BE2C (cell line): ENCODE measurements at regions not wholly inside any gene's neighbourhood (a gene's known extent, or its start where the extent isn't known, plus 50 kb on each side); places are given as distances from the start of the nearest gene placed in this dataset.

Experiments used
- DNase-seq: peaks from one replicate; pipeline ENCODE4 v3.0.0-alpha.2; 2020
- H3K27me3 ChIP-seq: fragments of 250-450 bp; sonication (Bioruptor Pico); 2 replicates; pipeline ENCODE4 v1.5.1; 2020; ENCODE audit warnings: mild to moderate bottlenecking
- H3K36me3 ChIP-seq: fragments of 250-450 bp; sonication (Bioruptor Pico); 2 replicates; pipeline ENCODE4 v1.5.1; 2020; ENCODE audit warnings: mild to moderate bottlenecking
- H3K4me1 ChIP-seq: fragments of 250-450 bp; sonication (Bioruptor Pico); 2 replicates; pipeline ENCODE4 v1.5.1; 2020
- H3K4me3 ChIP-seq: 2 replicates; pipeline ENCODE4 v1.5.1; 2011; ENCODE audit warnings: low read depth, low read length
- H3K9me3 ChIP-seq: fragments of 250-450 bp; sonication (Bioruptor Pico); 2 replicates; pipeline ENCODE4 v1.5.1; 2020
- TF ChIP-seq, protein P1 (sequence below): IDR thresholded peaks from 2 replicates; pipeline ENCODE4 v1.5.1; 2012; ENCODE audit warnings: mild to moderate bottlenecking, low read depth, low read length

DNA sequence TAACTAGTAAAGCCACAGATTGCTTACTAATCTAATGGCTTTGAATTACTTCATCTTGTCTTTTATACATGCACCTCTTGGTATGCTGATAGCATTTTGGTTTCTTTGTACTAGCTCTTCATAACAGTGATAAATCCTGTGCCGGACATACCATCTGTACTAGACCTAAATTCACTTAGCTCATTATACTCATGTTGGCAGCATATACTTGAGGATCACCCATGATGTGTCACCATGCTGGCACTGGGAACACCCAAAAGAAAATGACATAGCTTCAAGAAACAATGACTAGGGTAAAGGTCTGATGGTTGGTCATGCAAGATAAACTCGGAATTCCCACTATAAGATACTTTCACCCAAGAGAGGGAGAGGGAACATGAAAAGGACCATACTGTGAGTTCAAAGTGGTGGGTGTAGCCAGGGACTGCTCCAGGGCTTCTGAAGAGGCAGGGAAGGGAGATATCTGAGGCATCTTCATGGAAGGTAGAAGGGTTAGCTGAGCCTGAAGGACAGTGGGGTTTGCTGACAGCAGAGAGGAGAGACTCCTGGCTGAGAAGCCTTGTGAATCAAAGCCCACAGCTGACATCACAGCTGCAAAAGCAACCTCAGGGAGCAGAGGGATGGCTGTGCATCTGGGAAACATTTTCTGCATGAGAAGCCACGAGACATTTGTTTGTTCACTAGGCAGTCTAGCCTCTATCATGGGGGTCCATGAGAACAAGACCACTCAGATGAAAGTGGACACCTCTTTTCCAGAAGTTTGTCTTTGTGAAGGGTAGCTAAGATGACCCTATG, 314.2 kb downstream of the RAB28 start:
- Histone ChIP-seq H3K9me3 (no peaks in the 10 kb centered on the region), H3K4me3 (no peak overlapping the region), H3K27me3 (no peaks in the 10 kb centered on the region), H3K36me3 (no peaks in the 10 kb centered on the region), H3K4me1 (no peaks in the 10 kb centered on the region)
- TF ChIP-seq, protein P1, sequence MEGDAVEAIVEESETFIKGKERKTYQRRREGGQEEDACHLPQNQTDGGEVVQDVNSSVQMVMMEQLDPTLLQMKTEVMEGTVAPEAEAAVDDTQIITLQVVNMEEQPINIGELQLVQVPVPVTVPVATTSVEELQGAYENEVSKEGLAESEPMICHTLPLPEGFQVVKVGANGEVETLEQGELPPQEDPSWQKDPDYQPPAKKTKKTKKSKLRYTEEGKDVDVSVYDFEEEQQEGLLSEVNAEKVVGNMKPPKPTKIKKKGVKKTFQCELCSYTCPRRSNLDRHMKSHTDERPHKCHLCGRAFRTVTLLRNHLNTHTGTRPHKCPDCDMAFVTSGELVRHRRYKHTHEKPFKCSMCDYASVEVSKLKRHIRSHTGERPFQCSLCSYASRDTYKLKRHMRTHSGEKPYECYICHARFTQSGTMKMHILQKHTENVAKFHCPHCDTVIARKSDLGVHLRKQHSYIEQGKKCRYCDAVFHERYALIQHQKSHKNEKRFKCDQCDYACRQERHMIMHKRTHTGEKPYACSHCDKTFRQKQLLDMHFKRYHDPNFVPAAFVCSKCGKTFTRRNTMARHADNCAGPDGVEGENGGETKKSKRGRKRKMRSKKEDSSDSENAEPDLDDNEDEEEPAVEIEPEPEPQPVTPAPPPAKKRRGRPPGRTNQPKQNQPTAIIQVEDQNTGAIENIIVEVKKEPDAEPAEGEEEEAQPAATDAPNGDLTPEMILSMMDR = no peak
- DNase-seq = no peak

DNA sequence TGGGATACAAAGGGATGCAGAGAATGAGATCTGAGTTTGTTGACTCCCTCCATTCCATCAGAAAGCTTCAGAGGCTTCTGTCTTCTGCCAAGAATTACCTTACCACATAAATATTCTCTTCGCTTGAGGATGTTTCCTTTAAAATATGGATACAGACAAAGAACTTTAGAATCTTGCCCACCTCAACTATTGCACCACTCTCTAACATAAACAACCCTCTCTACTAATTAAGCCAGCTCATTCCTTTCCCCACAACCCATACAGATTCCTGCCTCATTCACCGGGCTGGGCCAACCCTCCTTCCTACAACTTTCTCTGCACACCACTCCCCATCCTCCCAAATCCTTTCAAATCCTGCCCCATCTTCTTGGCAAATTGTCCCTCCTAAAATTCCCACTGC, 315.8 kb downstream of the RAB28 start:
- TF ChIP-seq, protein P1 = no peak
- Histone ChIP-seq H3K4me3 (no peak overlapping the region), H3K36me3 (no peaks in the 10 kb centered on the region), H3K4me1 (no peaks in the 10 kb centered on the region), H3K27me3 (no peaks in the 10 kb centered on the region), H3K9me3 (no peaks in the 10 kb centered on the region)
- no peak for DNase-seq

DNA sequence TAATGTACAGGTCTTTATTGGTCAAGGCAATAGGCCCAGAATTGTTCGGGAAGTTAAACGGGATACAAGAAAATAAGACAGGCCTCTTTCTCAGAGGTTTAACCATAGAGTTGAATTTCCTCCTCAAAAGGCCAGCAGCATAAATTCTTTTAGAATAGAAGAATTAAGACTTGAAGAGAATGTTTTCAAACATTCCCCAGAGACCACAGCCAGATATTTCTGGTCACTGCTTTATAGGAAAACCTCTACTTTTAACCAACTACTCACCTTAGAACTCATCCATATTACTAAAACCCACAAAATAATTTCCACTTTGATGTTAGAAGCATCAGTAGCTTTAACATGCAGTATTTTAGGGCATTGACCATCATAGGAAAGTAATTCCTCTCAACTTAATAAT, 317.9 kb downstream of the RAB28 start:
- TF ChIP-seq, protein P1 = no peak
- no peak overlapping the region for H3K4me3 ChIP-seq
- H3K27me3 ChIP-seq = no peaks in the 10 kb centered on the region
- H3K36me3 ChIP-seq = no peaks in the 10 kb centered on the region
- no peaks in the 10 kb centered on the region for H3K4me1 ChIP-seq
- H3K9me3 ChIP-seq = no peaks in the 10 kb centered on the region
- DNase-seq = no peak

DNA sequence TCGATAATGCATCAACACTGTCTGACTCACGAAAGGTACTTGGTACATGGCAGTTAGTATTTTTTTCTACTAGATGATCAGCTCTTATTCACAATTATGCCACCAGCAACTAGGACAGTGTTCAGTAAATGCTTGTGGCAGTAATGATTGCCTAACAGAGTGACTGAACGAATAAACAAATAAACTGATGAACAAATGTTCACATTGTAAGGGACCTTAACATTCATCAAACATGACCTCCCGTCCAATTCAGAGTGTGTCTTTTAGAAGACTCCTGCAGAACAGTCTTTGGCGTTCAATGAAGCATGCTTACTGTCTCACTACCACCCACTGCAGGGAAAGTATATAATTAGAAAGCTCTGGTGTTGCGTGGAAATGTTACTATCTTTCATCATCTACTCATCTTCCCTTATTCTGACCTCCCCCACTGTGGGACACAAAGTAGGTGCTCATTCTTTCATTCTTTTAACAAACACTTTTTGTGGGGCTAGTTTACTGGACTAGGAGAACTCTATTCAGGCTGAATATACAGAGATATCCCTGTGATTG, 319.3 kb downstream of the RAB28 start:
- H3K36me3 ChIP-seq = no peaks in the 10 kb centered on the region
- no peaks in the 10 kb centered on the region for H3K27me3 ChIP-seq
- no peaks in the 10 kb centered on the region for H3K4me1 ChIP-seq
- TF ChIP-seq, protein P1 = no peak
- H3K9me3 ChIP-seq = no peaks in the 10 kb centered on the region
- H3K4me3 ChIP-seq = no peak overlapping the region
- DNase-seq = no peak

DNA sequence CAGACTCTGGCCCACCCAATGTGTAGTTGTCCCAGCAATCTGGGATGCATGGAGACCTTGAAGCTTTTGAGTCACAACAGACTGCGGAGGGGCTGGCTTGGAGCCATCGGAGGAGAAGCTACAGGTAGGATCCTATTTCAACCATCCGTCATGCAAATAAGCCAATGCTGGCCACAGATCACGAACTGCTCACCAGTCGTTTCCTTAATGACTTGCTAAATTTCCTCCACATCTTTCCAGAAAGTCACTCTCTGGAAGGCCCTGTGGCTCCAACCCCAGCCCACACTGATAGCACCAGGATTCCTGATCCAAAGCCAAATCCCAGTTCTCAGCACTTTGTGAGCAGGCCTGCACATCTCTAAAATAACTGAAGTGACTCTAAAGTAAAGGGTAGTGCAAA, 321.3 kb downstream of the RAB28 start:
- Histone ChIP-seq H3K27me3 (no peaks in the 10 kb centered on the region), H3K36me3 (no peaks in the 10 kb centered on the region), H3K4me3 (no peak overlapping the region), H3K4me1 (no peaks in the 10 kb centered on the region), H3K9me3 (no peaks in the 10 kb centered on the region)
- TF ChIP-seq, protein P1 = no peak
- DNase-seq = no peak

DNA sequence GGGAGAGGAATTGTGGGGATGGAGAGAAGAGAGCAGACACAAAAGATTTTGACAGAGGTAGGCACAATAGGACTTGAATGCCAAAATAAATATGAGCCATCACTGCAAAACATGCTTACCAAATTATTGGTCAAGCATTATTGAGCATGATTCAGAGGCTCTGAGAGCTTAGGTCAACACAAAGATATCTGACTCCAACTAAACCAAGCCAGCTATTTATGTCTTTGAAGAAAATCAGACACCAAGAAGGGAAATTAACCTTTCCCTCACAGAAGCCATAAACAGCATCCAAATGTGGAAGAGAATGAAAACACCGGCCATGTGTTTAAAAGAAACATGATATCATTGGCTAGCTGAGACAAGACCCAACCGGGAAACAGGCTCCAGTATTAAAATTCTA, 323.2 kb downstream of the RAB28 start:
- TF ChIP-seq, protein P1 = no peak
- Histone ChIP-seq H3K36me3 (no peaks in the 10 kb centered on the region), H3K4me1 (no peaks in the 10 kb centered on the region), H3K4me3 (no peak overlapping the region), H3K27me3 (no peaks in the 10 kb centered on the region), H3K9me3 (no peaks in the 10 kb centered on the region)
- DNase-seq = no peak
